Mesothelial cell of epicardium (in vitro differentiated cells): ENCODE measurements at regions not wholly inside any gene's neighbourhood (a gene's known extent, or its start where the extent isn't known, plus 50 kb on each side); places are given as distances from the start of the nearest gene placed in this dataset.

Experiments
- DNase-seq, 2 experiments: peaks; one replicate each; pipeline ENCODE4 v3.0.0; 2021; ENCODE audit warnings: low spot score in 2 of 2; ENCODE audit not compliant: unreplicated experiment in 2 of 2
- H3K27ac Mint-ChIP-seq: 2 replicates; pipeline ENCODE4 v1.8.0; 2021; ENCODE audit warnings: mixed read lengths
- H3K27me3 Mint-ChIP-seq: 2 replicates; pipeline ENCODE4 v1.8.0; 2021; ENCODE audit warnings: low read depth, mixed read lengths
- H3K36me3 Mint-ChIP-seq: 2 replicates; pipeline ENCODE4 v1.8.0; 2021; ENCODE audit warnings: mixed read lengths
- H3K4me1 Mint-ChIP-seq: 2 replicates; pipeline ENCODE4 v1.8.0; 2021; ENCODE audit warnings: mixed read lengths
- H3K4me3 Mint-ChIP-seq: 2 replicates; pipeline ENCODE4 v1.8.0; 2021; ENCODE audit warnings: mild to moderate bottlenecking, moderate library complexity, mixed read lengths
- H3K9me3 Mint-ChIP-seq: 2 replicates; pipeline ENCODE4 v1.8.0; 2021; ENCODE audit warnings: mixed read lengths
- CTCF ChIP-seq: fragments of 200-600 bp; sonication (generic); IDR thresholded peaks from one replicate; pipeline ENCODE4 v1.5.0; 2021; ENCODE audit warnings: antibody characterized with exemption; ENCODE audit not compliant: unreplicated experiment

GRCh38 chr2:139369423-139370409 is 589.5 kb upstream of the NXPH2 start:
- Mint-ChIP-seq H3K4me3 (no peak overlapping the region), H3K27me3 (no peaks in the 10 kb centered on the region)
- no peak for DNase-seq

GRCh38 chr2:139367416-139367815 is 587.2 kb upstream of the NXPH2 start:
- no peak for DNase-seq
- Mint-ChIP-seq H3K4me1 (peaks cover 3% of the 10 kb centered on the region), H3K27me3 (no peaks in the 10 kb centered on the region), H3K9me3 (peaks cover 3% of the 10 kb centered on the region), H3K27ac (no peak overlapping the region), H3K36me3 (no peaks in the 10 kb centered on the region), H3K4me3 (no peak overlapping the region)
- no peak for TF ChIP-seq CTCF

More at GRCh38 chr2:139369423-139370409, 589.5 kb upstream of the NXPH2 start:
- Mint-ChIP-seq H3K4me1 (peaks cover 5% of the 10 kb centered on the region), H3K9me3 (peaks cover 3% of the 10 kb centered on the region), H3K27ac (no peak overlapping the region), H3K36me3 (no peaks in the 10 kb centered on the region)
- TF ChIP-seq CTCF, result no peak

- no peaks in the 10 kb centered on the region for H3K36me3 Mint-ChIP-seq
- H3K4me3 Mint-ChIP-seq, result no peak overlapping the region
- no peak for DNase-seq
- no peak overlapping the region for H3K27ac Mint-ChIP-seq
- peaks cover 3% of the 10 kb centered on the region for H3K4me1 Mint-ChIP-seq
- no peaks in the 10 kb centered on the region for H3K27me3 Mint-ChIP-seq
- H3K9me3 Mint-ChIP-seq, result peaks cover 3% of the 10 kb centered on the region
- TF ChIP-seq CTCF, result no peak
Measured at GRCh38 chr2:139366681-139367080, 586.5 kb upstream of the NXPH2 start.

- Mint-ChIP-seq H3K27me3 (no peaks in the 10 kb centered on the region), H3K27ac (no peak overlapping the region), H3K36me3 (no peaks in the 10 kb centered on the region), H3K9me3 (no peaks in the 10 kb centered on the region), H3K4me3 (no peak overlapping the region), H3K4me1 (peaks cover 2% of the 10 kb centered on the region)
- DNase-seq, result no peak
- no peak for TF ChIP-seq CTCF
Measured at GRCh38 chr2:139365189-139365588, 585.0 kb upstream of the NXPH2 start.

- no peaks in the 10 kb centered on the region for H3K9me3 Mint-ChIP-seq
- no peaks in the 10 kb centered on the region for H3K27me3 Mint-ChIP-seq
- H3K4me1 Mint-ChIP-seq, result no peaks in the 10 kb centered on the region
- no peak for DNase-seq
- no peak overlapping the region for H3K27ac Mint-ChIP-seq
- TF ChIP-seq CTCF, result no peak
- no peaks in the 10 kb centered on the region for H3K36me3 Mint-ChIP-seq
- H3K4me3 Mint-ChIP-seq, result no peak overlapping the region
Measured at GRCh38 chr2:139360654-139361053, 580.5 kb upstream of the NXPH2 start.
